ENCODE measurements at regions not wholly inside any gene's neighbourhood (a gene's known extent, or its start where the extent isn't known, plus 50 kb on each side); places are given as distances from the start of the nearest gene placed in this dataset.
"Not testable (repeated sequence)": the region's sequence is repeated elsewhere in the genome, so short reads cannot be mapped to it uniquely, and the experiment has no call there.

GRCh38 chr15:85264614-85265190 lies 115.7 kb upstream of the AKAP13 start:
- DNase-seq: not testable (repeated sequence)

- not testable (repeated sequence) for DNase-seq
These were observed 113.1 kb upstream of the AKAP13 start for GRCh38 chr15:85267158-85267857.

GRCh38 chr15:85274315-85275050 lies 105.9 kb upstream of the AKAP13 start:
- DNase-seq: no peak

- no peak for DNase-seq
These were observed 103.9 kb upstream of the AKAP13 start for GRCh38 chr15:85276508-85276907.

- DNase-seq: no peak
These were observed 103.5 kb upstream of the AKAP13 start for GRCh38 chr15:85276921-85277320.

GRCh38 chr15:85277847-85278370 lies 102.5 kb upstream of the AKAP13 start:
- DNase-seq: no peak

GRCh38 chr15:85280203-85280602 lies 100.2 kb upstream of the AKAP13 start:
- no peak for DNase-seq

- DNase-seq: no peak
These were observed 99.0 kb upstream of the AKAP13 start for GRCh38 chr15:85281293-85281882.

GRCh38 chr15:85282504-85283115 lies 97.8 kb upstream of the AKAP13 start:
- DNase-seq: no peak

GRCh38 chr15:85283815-85284214 lies 96.6 kb upstream of the AKAP13 start:
- DNase-seq: not testable (repeated sequence)

- DNase-seq: no peak
These were observed 95.9 kb upstream of the AKAP13 start for GRCh38 chr15:85284497-85284896.

- DNase-seq: peak; percentile 16
These were observed 90.6 kb upstream of the AKAP13 start for GRCh38 chr15:85289677-85290365.

GRCh38 chr15:85292583-85292982 lies 87.8 kb upstream of the AKAP13 start:
- DNase-seq: not testable (repeated sequence)

GRCh38 chr15:85296615-85297402 lies 83.6 kb upstream of the AKAP13 start:
- peak; percentile 76 for DNase-seq

GRCh38 chr15:85297537-85297936 lies 82.9 kb upstream of the AKAP13 start:
- no peak for DNase-seq

- DNase-seq: no peak
These were observed 82.0 kb upstream of the AKAP13 start for GRCh38 chr15:85298366-85298765.

GRCh38 chr15:85298941-85299340 lies 81.5 kb upstream of the AKAP13 start:
- no peak for DNase-seq

GRCh38 chr15:85302271-85302670 lies 78.1 kb upstream of the AKAP13 start:
- no peak for DNase-seq

GRCh38 chr15:85305050-85305449 lies 75.4 kb upstream of the AKAP13 start:
- no peak for DNase-seq

GRCh38 chr15:85306946-85307686 lies 73.3 kb upstream of the AKAP13 start:
- DNase-seq: no peak

- DNase-seq: no peak
These were observed 72.7 kb upstream of the AKAP13 start for GRCh38 chr15:85307687-85308045.
